GM13977 (cell line): ENCODE measurements at regions not wholly inside any gene's neighbourhood (a gene's known extent, or its start where the extent isn't known, plus 50 kb on each side); places are given as distances from the start of the nearest gene placed in this dataset.

Experiments
- DNase-seq: peaks from one replicate; pipeline ENCODE4 v3.0.0; 2012; ENCODE audit warnings: low spot score
- CTCF ChIP-seq: IDR thresholded peaks from 2 replicates; pipeline ENCODE4 v1.5.1; 2012; ENCODE audit warnings: mild to moderate bottlenecking, control low read depth; ENCODE audit not compliant: insufficient read depth; ENCODE audit errors: extremely low read depth, missing control alignments
- in situ Hi-C: fragments of 300-500 bp; cut with MboI; formaldehyde crosslinking; loops from one replicate; pipeline ENCODE4 v1.12.0; 2022; ENCODE audit warnings: low sequenced_read_pairs, low pct_unique_long_range_greater_than_20kb, mixed read lengths, inconsistent platforms; ENCODE audit not compliant: unreplicated experiment

GRCh38 chr2:187982668-187983067 lies 309.0 kb upstream of the GULP1 start:
- no peak for TF ChIP-seq CTCF
- DNase-seq = no peak

GRCh38 chr2:187985195-187985594 lies 306.5 kb upstream of the GULP1 start:
- in situ Hi-C loops = no loop called here
- DNase-seq = no peak
- TF ChIP-seq CTCF = no peak

More at GRCh38 chr2:187982668-187983067, 309.0 kb upstream of the GULP1 start:
- in situ Hi-C loops = no loop called here

GRCh38 chr2:187985923-187986322 lies 305.8 kb upstream of the GULP1 start:
- TF ChIP-seq CTCF = no peak
- in situ Hi-C loops = no loop called here
- DNase-seq = no peak

GRCh38 chr2:187986390-187987105 lies 305.1 kb upstream of the GULP1 start:
- DNase-seq = no peak
- in situ Hi-C loops = no loop called here
- no peak for TF ChIP-seq CTCF

GRCh38 chr2:187988348-187988747 lies 303.3 kb upstream of the GULP1 start:
- no peak for TF ChIP-seq CTCF
- DNase-seq = no peak
- in situ Hi-C loops = no loop called here

GRCh38 chr2:187989925-187990623 lies 301.6 kb upstream of the GULP1 start:
- TF ChIP-seq CTCF = no peak
- in situ Hi-C loops = no loop called here
- no peak for DNase-seq
